ENCODE measurements at regions not wholly inside any gene's neighbourhood (a gene's known extent, or its start where the extent isn't known, plus 50 kb on each side); places are given as distances from the start of the nearest gene placed in this dataset.

GRCh38 chr20:50266293-50267040, 75.8 kb downstream of the CEBPB start:
- Histone ChIP-seq H3K36me3 (ENCODE audit: control insufficient read depth, insufficient read depth, low read length) (no peaks in the 10 kb centered on the region), H3K4me3 (replicated peaks; ENCODE audit: low read depth, low read length) (no peak overlapping the region), H3K27me3 (replicated peaks; ENCODE audit: control insufficient read depth, insufficient read depth, low read length) (no peaks in the 10 kb centered on the region; the same call in 1 of the 2 replicates)
- no peak for DNase-seq (ENCODE audit: extremely low read depth, insufficient read length)
- TF ChIP-seq CTCF (IDR thresholded peaks at IDR 0.05; ENCODE audit: insufficient read depth, low read length, poor library complexity, severe bottlenecking), result no peak

- TF ChIP-seq CTCF (IDR thresholded peaks at IDR 0.05; ENCODE audit: insufficient read depth, low read length, poor library complexity, severe bottlenecking), result no peak
- no peak overlapping the region for H3K4me3 ChIP-seq (replicated peaks; ENCODE audit: low read depth, low read length)
- no peak for DNase-seq (ENCODE audit: extremely low read depth, insufficient read length)
- no peaks in the 10 kb centered on the region; the same call in 1 of the 2 replicates for H3K27me3 ChIP-seq (replicated peaks; ENCODE audit: control insufficient read depth, insufficient read depth, low read length)
- no peaks in the 10 kb centered on the region for H3K36me3 ChIP-seq (ENCODE audit: control insufficient read depth, insufficient read depth, low read length)
Measured at GRCh38 chr20:50267041-50267865, 76.6 kb downstream of the CEBPB start.

GRCh38 chr20:50267866-50268219, 77.2 kb downstream of the CEBPB start:
- H3K4me3 ChIP-seq (replicated peaks; ENCODE audit: low read depth, low read length), result no peak overlapping the region
- no peaks in the 10 kb centered on the region; the same call in 1 of the 2 replicates for H3K27me3 ChIP-seq (replicated peaks; ENCODE audit: control insufficient read depth, insufficient read depth, low read length)
- no peaks in the 10 kb centered on the region for H3K36me3 ChIP-seq (ENCODE audit: control insufficient read depth, insufficient read depth, low read length)
- no peak for DNase-seq (ENCODE audit: extremely low read depth, insufficient read length)
- no peak for TF ChIP-seq CTCF (IDR thresholded peaks at IDR 0.05; ENCODE audit: insufficient read depth, low read length, poor library complexity, severe bottlenecking)

- DNase-seq (ENCODE audit: extremely low read depth, insufficient read length), result no peak
- no peak for TF ChIP-seq CTCF (IDR thresholded peaks at IDR 0.05; ENCODE audit: insufficient read depth, low read length, poor library complexity, severe bottlenecking)
- Histone ChIP-seq H3K27me3 (replicated peaks; ENCODE audit: control insufficient read depth, insufficient read depth, low read length) (no peaks in the 10 kb centered on the region; the same call in 1 of the 2 replicates), H3K36me3 (ENCODE audit: control insufficient read depth, insufficient read depth, low read length) (no peaks in the 10 kb centered on the region), H3K4me3 (replicated peaks; ENCODE audit: low read depth, low read length) (no peak overlapping the region)
Measured at GRCh38 chr20:50269091-50270033, 78.7 kb downstream of the CEBPB start.

- no peak for DNase-seq (ENCODE audit: extremely low read depth, insufficient read length)
- TF ChIP-seq CTCF (IDR thresholded peaks at IDR 0.05; ENCODE audit: insufficient read depth, low read length, poor library complexity, severe bottlenecking), result no peak
- Histone ChIP-seq H3K4me3 (replicated peaks; ENCODE audit: low read depth, low read length) (no peak overlapping the region), H3K27me3 (replicated peaks; ENCODE audit: control insufficient read depth, insufficient read depth, low read length) (no peaks in the 10 kb centered on the region; the same call in 1 of the 2 replicates), H3K36me3 (ENCODE audit: control insufficient read depth, insufficient read depth, low read length) (no peaks in the 10 kb centered on the region)
Measured at GRCh38 chr20:50270034-50270395, 79.4 kb downstream of the CEBPB start.
